ENCODE measurements at regions not wholly inside any gene's neighbourhood (a gene's known extent, or its start where the extent isn't known, plus 50 kb on each side); places are given as distances from the start of the nearest gene placed in this dataset.

GRCh38 chr3:166275024-166275390 is 437.8 kb upstream of the BCHE start:
- TF ChIP-seq POLR2A (IDR thresholded peaks at IDR 0.05) (no peak), CTCF (IDR thresholded peaks at IDR 0.05 in 4 of 5, conservative IDR thresholded peaks at IDR 0.05 in 1 of 5) (no peak)

Data from gastrocnemius medialis (tissue), 4 donors.